GM12874 (cell line): ENCODE measurements at regions not wholly inside any gene's neighbourhood (a gene's known extent, or its start where the extent isn't known, plus 50 kb on each side); places are given as distances from the start of the nearest gene placed in this dataset.

Source experiments
- CTCF ChIP-seq: IDR thresholded peaks from 2 replicates; pipeline ENCODE4 v1.5.1; 2011; ENCODE audit warnings: low read depth, mild to moderate bottlenecking, control low read depth, low read length, moderate library complexity; ENCODE audit not compliant: insufficient read depth

GRCh38 chr1:177490786-177491185, 320.0 kb downstream of the BRINP2 start:
- TF ChIP-seq CTCF, result no peak

DNA sequence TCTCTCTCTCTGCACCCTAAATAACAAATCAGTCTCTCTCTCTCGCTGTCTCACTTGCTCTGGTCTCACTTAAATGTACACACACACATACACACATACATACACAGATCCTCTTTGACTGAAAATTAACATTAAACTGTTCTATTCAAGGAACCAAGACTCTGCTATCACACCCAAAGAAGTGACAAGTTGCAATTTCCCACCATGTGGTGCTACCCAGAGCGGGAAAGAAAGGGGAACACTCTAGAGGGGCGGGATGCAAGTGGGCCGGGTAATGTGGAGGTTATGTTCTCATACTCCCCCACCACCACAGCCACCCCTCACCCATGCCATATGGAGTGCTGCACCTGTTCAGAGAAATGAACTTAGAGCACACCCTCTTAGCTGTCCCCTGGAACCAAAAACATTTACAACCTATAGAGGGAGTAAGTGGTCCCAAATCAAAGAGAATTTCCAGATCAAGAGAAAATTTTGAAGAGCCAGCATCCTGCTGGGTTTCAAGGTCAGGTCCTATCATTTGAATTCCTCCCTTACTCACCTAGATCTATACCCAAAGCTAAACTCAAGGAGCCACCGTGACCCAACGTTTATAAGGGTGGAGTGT, 319.4 kb downstream of the BRINP2 start:
- 0 out of 2 replicates have a peak, but pooled peaks have one; percentile 8 for TF ChIP-seq CTCF

- no peak for TF ChIP-seq CTCF
These were observed 318.0 kb downstream of the BRINP2 start for GRCh38 chr1:177488722-177489121.

DNA sequence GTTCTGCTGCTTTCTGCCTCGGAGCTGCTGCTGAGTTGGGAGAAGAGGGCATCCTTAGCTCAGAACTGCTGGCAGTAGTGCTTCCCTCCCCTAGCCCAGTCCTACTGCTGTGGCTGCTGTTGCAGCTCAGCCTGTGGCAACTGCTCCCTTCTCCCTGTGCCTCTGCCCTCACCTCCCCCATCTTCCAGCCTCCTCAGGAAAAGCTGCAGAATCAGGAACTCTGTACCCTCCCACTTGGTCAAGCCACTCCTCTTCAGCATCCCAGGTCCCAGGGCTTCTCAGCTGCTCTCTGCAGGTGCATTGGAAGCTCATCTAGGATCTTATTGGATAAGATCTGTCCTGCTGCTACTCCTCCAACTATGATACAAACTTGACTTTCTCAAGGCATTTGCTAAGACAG, 316.7 kb downstream of the BRINP2 start:
- no peak for TF ChIP-seq CTCF

GRCh38 chr1:177480741-177481305, 310.1 kb downstream of the BRINP2 start:
- TF ChIP-seq CTCF, result no peak

DNA sequence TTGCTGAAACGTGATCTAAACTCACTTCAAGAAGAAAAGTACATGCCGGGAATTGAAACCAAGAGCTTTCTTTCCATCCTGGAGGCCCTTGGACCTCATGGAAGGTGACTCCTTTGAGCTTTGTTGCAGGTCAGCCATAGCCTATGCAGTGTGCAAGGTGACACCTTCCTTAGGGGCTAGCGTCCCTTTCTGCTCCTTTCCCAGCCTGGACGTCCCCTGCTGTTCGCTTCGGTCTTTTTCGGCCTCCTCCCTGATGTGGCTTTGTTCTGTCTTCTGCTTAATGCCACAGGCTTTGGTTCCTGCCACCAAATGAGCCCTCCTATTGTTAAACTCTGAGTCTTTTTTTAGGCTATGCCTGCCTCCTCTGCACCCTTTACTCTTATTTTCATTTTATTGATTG, 308.8 kb downstream of the BRINP2 start:
- TF ChIP-seq CTCF, result no peak

DNA sequence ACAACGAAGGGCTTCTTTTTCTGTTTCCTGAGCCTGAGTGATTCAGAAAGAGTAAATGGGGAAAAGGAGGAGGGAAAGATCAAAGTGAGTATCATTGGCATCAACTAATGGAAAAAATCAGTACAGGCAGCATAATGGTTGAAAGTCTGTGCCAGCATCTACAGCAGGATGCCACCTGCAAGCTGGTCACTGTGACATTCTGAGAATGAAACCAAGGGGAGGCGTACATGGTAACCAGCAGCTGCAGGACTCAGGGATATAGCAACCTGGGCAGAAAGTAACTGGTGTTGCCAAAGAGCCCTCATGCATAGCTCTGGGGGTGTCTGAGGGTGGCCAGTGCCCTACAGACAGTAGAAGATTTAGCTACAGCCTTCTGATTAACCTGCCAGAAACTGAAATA, 305.9 kb downstream of the BRINP2 start:
- no peak for TF ChIP-seq CTCF
